T-cell (primary cell): ENCODE measurements at regions not wholly inside any gene's neighbourhood (a gene's known extent, or its start where the extent isn't known, plus 50 kb on each side); places are given as distances from the start of the nearest gene placed in this dataset.

ENCODE experiments used
- ATAC-seq, 4 experiments: fragments of 200-7000 bp in 3 of 4; fragments of 150-1000 bp in 1 of 4; cut with Tn5 transposase; replicated peaks in 1 of 4; 1 replicate in 3 of 4; 2 replicates in 1 of 4; pipeline ENCODE4 v1.10.0; 2021; ENCODE audit warnings: moderate library complexity in 3 of 4, mild to moderate bottlenecking in 2 of 4, moderate number of reproducible peaks in 1 of 4
- CTCF ChIA-PET, 2 donors: fragments of 300-600 bp; sonication (Branson Sonifier 250); formaldehyde crosslinking; loops; one replicate each; lab custom pipeline; 2022; ENCODE audit warnings: antibody characterized with exemption in 2 of 2; lab: Charles Lee
- POLR2A ChIA-PET, 2 donors: fragments of 300-600 bp; sonication (Branson Sonifier 250); formaldehyde crosslinking; loops; one replicate each; lab custom pipeline; 2022; ENCODE audit warnings: antibody characterized with exemption in 2 of 2; lab: Charles Lee
- DNase-seq, 35 experiments: peaks; one replicate each; pipeline versions ENCODE4 v3.0.0 to v3.0.0-alpha.2; 2013 to 2023
- H3K27ac ChIP-seq: one replicate; pipeline ENCODE4 v1.5.1; 2013; ENCODE audit warnings: low read length
- H3K27me3 ChIP-seq, 2 experiments: replicated peaks in 1 of 2; 1 replicate in 1 of 2; 2 replicates in 1 of 2; pipeline versions ENCODE4 v1.6.1 to v1.7.0; 2013; ENCODE audit warnings: low read length in 1 of 2, mixed read lengths in 1 of 2; ENCODE audit not compliant: control insufficient read depth in 2 of 2, insufficient read depth in 2 of 2; ENCODE audit errors: extremely low read depth in 1 of 2
- H3K36me3 ChIP-seq, 2 donors: 1 replicate in 1 of 2; 2 replicates in 1 of 2; pipeline versions ENCODE4 v1.6.1 to v1.7.0; 2013; ENCODE audit warnings: low read length in 1 of 2; ENCODE audit not compliant: control insufficient read depth in 2 of 2, insufficient read depth in 1 of 2; ENCODE audit errors: extremely low read depth in 1 of 2
- H3K4me1 ChIP-seq, 2 experiments: 1 replicate in 1 of 2; 2 replicates in 1 of 2; pipeline versions ENCODE4 v1.6.1 to v1.7.0; 2013; ENCODE audit warnings: low read length in 2 of 2, mixed read lengths in 1 of 2; ENCODE audit not compliant: insufficient read depth in 2 of 2, control insufficient read depth in 1 of 2; ENCODE audit errors: extremely low read depth in 1 of 2
- H3K4me3 ChIP-seq, 2 donors: 1 replicate in 1 of 2; 2 replicates in 1 of 2; pipeline versions ENCODE4 v1.5.1 to v1.7.0; 2013; ENCODE audit warnings: mild to moderate bottlenecking in 2 of 2, low read length in 1 of 2, moderate library complexity in 1 of 2; ENCODE audit not compliant: control insufficient read depth in 1 of 2; ENCODE audit errors: extremely low read depth in 1 of 2
- H3K9me3 ChIP-seq: 2 replicates; pipeline ENCODE4 v1.7.0; 2013
- H3K27ac Mint-ChIP-seq, 2 donors: one replicate each; pipeline ENCODE4 v1.8.0; 2020 to 2021; ENCODE audit warnings: mild to moderate bottlenecking in 2 of 2, mixed read lengths in 2 of 2
- H3K27me3 Mint-ChIP-seq, 2 donors: one replicate each; pipeline ENCODE4 v1.8.0; 2021 to 2022; ENCODE audit warnings: mixed read lengths in 2 of 2
- H3K36me3 Mint-ChIP-seq: one replicate; pipeline ENCODE4 v1.8.0; 2021; ENCODE audit warnings: mixed read lengths
- H3K4me1 Mint-ChIP-seq, 3 donors: one replicate each; pipeline ENCODE4 v1.8.0; 2020 to 2022; ENCODE audit warnings: mixed read lengths in 3 of 3, mild to moderate bottlenecking in 1 of 3
- H3K4me3 Mint-ChIP-seq, 3 donors: one replicate each; pipeline ENCODE4 v1.8.0; 2020 to 2022; ENCODE audit warnings: mild to moderate bottlenecking in 3 of 3, mixed read lengths in 3 of 3, moderate library complexity in 3 of 3
- H3K9me3 Mint-ChIP-seq, 3 donors: one replicate each; pipeline ENCODE4 v1.8.0; 2020 to 2022; ENCODE audit warnings: mixed read lengths in 3 of 3
- WGBS: methylation state at CpG from one replicate; pipeline ENCODE4 v1.1.5; 2013; ENCODE audit warnings: missing lambda C conversion rate; ENCODE audit not compliant: insufficient coverage; 5-methylcytosine and 5-hydroxymethylcytosine counted together

- H3K27me3 Mint-ChIP-seq = no peaks in the 10 kb centered on the region
- H3K36me3 Mint-ChIP-seq = no peaks in the 10 kb centered on the region
- Histone ChIP-seq H3K4me3 (no peak overlapping the region), H3K27ac (no peak overlapping the region), H3K36me3 (no peaks in the 10 kb centered on the region), H3K27me3 (no peaks in the 10 kb centered on the region), H3K4me1 (no peaks in the 10 kb centered on the region), H3K9me3 (no peaks in the 10 kb centered on the region)
- H3K9me3 Mint-ChIP-seq = no peaks in the 10 kb centered on the region
- DNase-seq = no peak
- CTCF ChIA-PET = no interaction called here
- H3K27ac Mint-ChIP-seq = no peak overlapping the region
- no peak for ATAC-seq
- POLR2A ChIA-PET = interaction anchor here in 1 of 2 donors (0.5 kb wide), 1 partner anchor 129 kb away, joined by 3 read pairs; no protein-coding TSS in a partner anchor
- no peaks in the 10 kb centered on the region for H3K4me1 Mint-ChIP-seq
- H3K4me3 Mint-ChIP-seq = no peak overlapping the region
- WGBS = 98% methylated on average over 4 of the region's 8 CpGs
Observed at GRCh38 chr9:20023961-20024571, 235.2 kb upstream of the SLC24A2 start.

- Mint-ChIP-seq H3K4me1 (no peaks in the 10 kb centered on the region), H3K27ac (no peak overlapping the region), H3K27me3 (no peaks in the 10 kb centered on the region), H3K36me3 (no peaks in the 10 kb centered on the region), H3K4me3 (no peak overlapping the region), H3K9me3 (no peaks in the 10 kb centered on the region)
- no CpG with 5 or more reads among the region's 1 CpG for WGBS
- Histone ChIP-seq H3K27me3 (no peaks in the 10 kb centered on the region), H3K36me3 (no peaks in the 10 kb centered on the region), H3K4me3 (no peak overlapping the region), H3K9me3 (no peaks in the 10 kb centered on the region), H3K27ac (no peak overlapping the region), H3K4me1 (no peaks in the 10 kb centered on the region)
- ChIA-PET CTCF (no interaction called here), POLR2A (interaction anchor here in 1 of 2 donors (0.5 kb wide), 1 partner anchor 129 kb away, joined by 3 read pairs; no protein-coding TSS in a partner anchor)
- ATAC-seq = no peak
- DNase-seq = no peak
Observed at GRCh38 chr9:20023210-20023905, 234.5 kb upstream of the SLC24A2 start.

DNA sequence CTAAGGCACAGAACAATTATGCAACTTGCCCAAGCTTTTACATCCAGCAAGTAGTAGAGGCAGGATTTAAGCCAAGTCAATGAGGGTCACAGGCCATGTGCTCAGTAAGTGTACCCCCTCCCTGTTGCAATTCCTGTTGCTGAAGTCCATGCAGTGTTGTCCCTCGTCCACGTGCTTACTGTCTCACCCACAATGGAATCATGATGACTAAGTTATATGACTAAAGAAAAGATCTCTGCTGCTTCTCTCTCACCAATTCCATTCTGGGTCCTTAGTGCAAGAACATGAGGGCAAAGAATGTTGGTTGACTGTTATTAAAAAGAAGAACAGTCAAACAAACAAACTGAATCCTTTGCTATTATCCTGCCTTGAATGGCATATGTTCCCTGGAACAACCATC is 233.6 kb upstream of the SLC24A2 start:
- no peaks in the 10 kb centered on the region for H3K4me1 ChIP-seq
- H3K36me3 Mint-ChIP-seq = no peaks in the 10 kb centered on the region
- DNase-seq = no peak
- H3K27ac Mint-ChIP-seq = no peak overlapping the region
- H3K9me3 ChIP-seq = no peaks in the 10 kb centered on the region
- no peaks in the 10 kb centered on the region for H3K36me3 ChIP-seq
- WGBS = no CpG with 5 or more reads among the region's 2 CpGs
- H3K27me3 Mint-ChIP-seq = no peaks in the 10 kb centered on the region
- H3K4me1 Mint-ChIP-seq = no peaks in the 10 kb centered on the region
- no peaks in the 10 kb centered on the region for H3K27me3 ChIP-seq
- no peak overlapping the region for H3K4me3 ChIP-seq
- ChIA-PET CTCF (no interaction called here), POLR2A (no interaction called here)
- no peak overlapping the region for H3K4me3 Mint-ChIP-seq
- H3K27ac ChIP-seq = no peak overlapping the region
- H3K9me3 Mint-ChIP-seq = no peaks in the 10 kb centered on the region
- ATAC-seq = no peak

DNA sequence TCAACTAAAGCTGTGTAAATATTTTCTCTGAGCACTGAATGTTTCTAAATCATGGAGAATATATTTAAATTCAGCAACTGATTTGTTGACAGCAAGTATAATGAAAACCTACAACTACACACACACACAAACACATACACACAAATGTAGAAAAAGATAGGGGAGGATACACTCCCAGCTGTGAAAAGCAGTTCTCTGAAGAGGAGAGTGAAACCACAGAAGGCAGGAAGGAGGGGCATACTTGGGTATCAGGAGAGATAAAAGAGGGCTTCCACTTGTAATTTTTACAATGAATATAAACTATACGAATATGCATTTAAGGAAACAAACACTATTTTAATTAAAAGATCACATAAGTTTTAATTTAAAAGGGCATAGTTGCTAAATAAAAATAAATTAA is 227.8 kb upstream of the SLC24A2 start:
- peaks cover 7 to 10% of the 10 kb centered on the region in 2 experiments for H3K4me1 ChIP-seq
- peaks cover 8% of the 10 kb centered on the region for H3K36me3 Mint-ChIP-seq
- no peak overlapping the region for H3K27ac ChIP-seq
- CTCF ChIA-PET = interaction anchor here in 1 of 2 donors (1.2 kb wide), 1 partner anchor 17 kb away, joined by 3 read pairs; no protein-coding TSS in a partner anchor
- WGBS = no CpG with 5 or more reads among the region's 1 CpG
- POLR2A ChIA-PET = interaction anchor here in 1 of 2 donors (0.6 kb wide), 1 partner anchor 39 kb away, joined by 3 read pairs; no protein-coding TSS in a partner anchor
- H3K4me1 Mint-ChIP-seq = peaks cover 20 to 38% (median 23%) of the 10 kb centered on the region in 3 donors
- peak overlapping the region in 1 of 2 donors; percentile 34 for H3K27ac Mint-ChIP-seq
- no peak overlapping the region for H3K4me3 ChIP-seq
- no peaks in the 10 kb centered on the region for H3K27me3 ChIP-seq
- DNase-seq (no peak), ATAC-seq (no peak)
- no peaks in the 10 kb centered on the region for H3K9me3 ChIP-seq
- no peaks in the 10 kb centered on the region for H3K36me3 ChIP-seq
- H3K27me3 Mint-ChIP-seq = no peaks in the 10 kb centered on the region
- H3K9me3 Mint-ChIP-seq = peaks cover 3 to 13% (median 12%) of the 10 kb centered on the region in 3 donors
- no peak overlapping the region for H3K4me3 Mint-ChIP-seq

GRCh38 chr9:20015427-20015931 is 226.6 kb upstream of the SLC24A2 start:
- Mint-ChIP-seq H3K9me3 (peaks cover 8 to 18% (median 13%) of the 10 kb centered on the region in 3 donors), H3K36me3 (peaks cover 12% of the 10 kb centered on the region), H3K4me3 (peak overlapping the region in 1 of 3 donors; percentile 39), H3K4me1 (peaks cover 20 to 38% (median 23%) of the 10 kb centered on the region in 3 donors), H3K27ac (peak overlapping the region; percentile 90 to 94), H3K27me3 (no peaks in the 10 kb centered on the region)
- Histone ChIP-seq H3K9me3 (no peaks in the 10 kb centered on the region), H3K27me3 (no peaks in the 10 kb centered on the region), H3K36me3 (no peaks in the 10 kb centered on the region), H3K4me1 (peaks cover 7 to 10% of the 10 kb centered on the region in 2 experiments), H3K27ac (peak overlapping the region; percentile 19), H3K4me3 (no peak overlapping the region)
- DNase-seq = peak in 6 of 35 experiments; percentile 2 to 11 (median 2)
- no CpG with 5 or more reads among the region's 2 CpGs for WGBS
- CTCF ChIA-PET = no interaction called here
- POLR2A ChIA-PET = interaction anchor here in 1 of 2 donors (0.6 kb wide), 1 partner anchor 1597 kb away, joined by 6 read pairs; no protein-coding TSS in a partner anchor
- peak; percentile 69 to 78 (median 76) for ATAC-seq

DNA sequence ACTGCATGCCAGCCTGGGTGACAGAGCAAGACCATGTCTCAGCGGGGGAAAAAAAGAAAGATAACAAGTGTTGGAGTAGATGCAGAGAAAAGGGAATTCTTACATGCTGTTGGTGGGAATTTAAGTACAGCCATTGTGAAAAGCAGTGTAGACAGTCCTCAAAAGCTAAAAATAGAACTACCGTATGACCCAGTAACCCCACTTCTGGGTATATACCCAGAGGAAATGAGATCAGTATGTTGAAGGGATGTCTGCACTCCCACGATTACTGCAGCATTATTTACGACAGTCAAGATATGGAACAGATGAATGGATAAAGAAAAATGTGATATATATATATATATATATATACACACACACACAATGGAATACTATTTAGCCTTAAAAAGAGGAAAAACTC is 225.3 kb upstream of the SLC24A2 start:
- Mint-ChIP-seq H3K4me1 (peaks cover 20 to 38% (median 23%) of the 10 kb centered on the region in 3 donors), H3K27ac (peak overlapping the region; percentile 8 to 62), H3K27me3 (no peaks in the 10 kb centered on the region), H3K4me3 (no peak overlapping the region), H3K9me3 (peaks cover 8 to 18% (median 13%) of the 10 kb centered on the region in 3 donors), H3K36me3 (peaks cover 12% of the 10 kb centered on the region)
- Histone ChIP-seq H3K4me3 (no peak overlapping the region), H3K27ac (no peak overlapping the region), H3K36me3 (no peaks in the 10 kb centered on the region), H3K9me3 (no peaks in the 10 kb centered on the region), H3K27me3 (no peaks in the 10 kb centered on the region), H3K4me1 (peaks cover 7 to 10% of the 10 kb centered on the region in 2 experiments)
- POLR2A ChIA-PET = no interaction called here
- CTCF ChIA-PET = interaction anchor here in 1 of 2 donors (0.5 kb wide), 1 partner anchor 258 kb away, joined by 5 read pairs; no protein-coding TSS in a partner anchor
- DNase-seq (no peak), ATAC-seq (no peak)
- WGBS = no CpG with 5 or more reads among the region's 4 CpGs
